HFF-Myc (cell line): ENCODE measurements at regions not wholly inside any gene's neighbourhood (a gene's known extent, or its start where the extent isn't known, plus 50 kb on each side); places are given as distances from the start of the nearest gene placed in this dataset.
A peak's percentile ranks its signal among the peaks of the same experiment; 100 is the strongest.

Experiments
- DNase-seq: peaks from one replicate; pipeline ENCODE4 v3.0.0-alpha.2; 2011; ENCODE audit warnings: low read depth; ENCODE audit errors: extremely low read depth
- H3K4me3 ChIP-seq: replicated peaks from 2 replicates; pipeline ENCODE4 v1.5.1; 2011; ENCODE audit warnings: low read depth, mild to moderate bottlenecking, control low read depth, low read length
- TF ChIP-seq, protein P1 (sequence below): IDR thresholded peaks from 2 replicates; pipeline ENCODE4 v1.5.1; 2012; ENCODE audit warnings: mild to moderate bottlenecking, low read depth, low read length, control low read depth; ENCODE audit errors: missing control alignments

DNA sequence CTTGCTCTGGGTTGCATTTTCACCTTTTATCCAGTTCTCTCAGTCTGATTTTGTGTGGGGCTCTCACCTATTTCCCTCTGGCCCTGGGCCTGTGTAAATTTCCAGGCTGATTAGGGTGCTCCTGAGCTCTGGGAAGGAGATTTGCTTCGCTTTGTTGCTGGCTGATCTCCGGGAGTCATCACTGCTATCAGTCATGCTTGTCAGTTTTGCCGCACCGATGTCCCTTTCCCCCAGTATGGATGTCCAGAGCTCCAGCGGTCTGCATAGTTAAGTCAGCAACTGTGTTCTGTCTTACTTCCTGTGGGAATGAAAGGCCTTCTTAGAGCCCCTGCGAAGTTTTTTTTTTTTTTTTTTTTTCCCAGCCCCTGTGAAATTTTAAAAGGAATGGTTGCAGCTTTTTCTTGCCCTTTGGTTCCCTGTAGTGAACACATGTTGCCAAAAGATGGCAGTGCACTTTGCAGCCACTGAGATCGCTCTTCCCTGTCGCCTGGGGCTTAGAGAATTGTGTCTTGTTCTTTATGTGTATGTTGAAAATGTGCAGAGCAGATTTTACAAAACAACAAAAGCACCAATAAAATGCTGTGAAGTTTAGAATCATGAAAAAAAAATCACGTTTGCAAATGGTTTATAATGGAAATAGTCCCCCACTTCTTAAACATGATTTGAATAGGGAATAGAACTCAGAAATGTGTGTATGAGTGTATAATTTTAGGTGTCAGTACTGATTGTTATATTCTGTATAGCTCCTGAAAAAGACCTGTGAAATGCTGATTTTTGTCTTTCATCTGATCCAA is 109.1 kb upstream of the SLC4A4 start:
- TF ChIP-seq, protein P1, sequence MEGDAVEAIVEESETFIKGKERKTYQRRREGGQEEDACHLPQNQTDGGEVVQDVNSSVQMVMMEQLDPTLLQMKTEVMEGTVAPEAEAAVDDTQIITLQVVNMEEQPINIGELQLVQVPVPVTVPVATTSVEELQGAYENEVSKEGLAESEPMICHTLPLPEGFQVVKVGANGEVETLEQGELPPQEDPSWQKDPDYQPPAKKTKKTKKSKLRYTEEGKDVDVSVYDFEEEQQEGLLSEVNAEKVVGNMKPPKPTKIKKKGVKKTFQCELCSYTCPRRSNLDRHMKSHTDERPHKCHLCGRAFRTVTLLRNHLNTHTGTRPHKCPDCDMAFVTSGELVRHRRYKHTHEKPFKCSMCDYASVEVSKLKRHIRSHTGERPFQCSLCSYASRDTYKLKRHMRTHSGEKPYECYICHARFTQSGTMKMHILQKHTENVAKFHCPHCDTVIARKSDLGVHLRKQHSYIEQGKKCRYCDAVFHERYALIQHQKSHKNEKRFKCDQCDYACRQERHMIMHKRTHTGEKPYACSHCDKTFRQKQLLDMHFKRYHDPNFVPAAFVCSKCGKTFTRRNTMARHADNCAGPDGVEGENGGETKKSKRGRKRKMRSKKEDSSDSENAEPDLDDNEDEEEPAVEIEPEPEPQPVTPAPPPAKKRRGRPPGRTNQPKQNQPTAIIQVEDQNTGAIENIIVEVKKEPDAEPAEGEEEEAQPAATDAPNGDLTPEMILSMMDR = peak; percentile 61
- DNase-seq = no peak
- no peak overlapping the region for H3K4me3 ChIP-seq

DNA sequence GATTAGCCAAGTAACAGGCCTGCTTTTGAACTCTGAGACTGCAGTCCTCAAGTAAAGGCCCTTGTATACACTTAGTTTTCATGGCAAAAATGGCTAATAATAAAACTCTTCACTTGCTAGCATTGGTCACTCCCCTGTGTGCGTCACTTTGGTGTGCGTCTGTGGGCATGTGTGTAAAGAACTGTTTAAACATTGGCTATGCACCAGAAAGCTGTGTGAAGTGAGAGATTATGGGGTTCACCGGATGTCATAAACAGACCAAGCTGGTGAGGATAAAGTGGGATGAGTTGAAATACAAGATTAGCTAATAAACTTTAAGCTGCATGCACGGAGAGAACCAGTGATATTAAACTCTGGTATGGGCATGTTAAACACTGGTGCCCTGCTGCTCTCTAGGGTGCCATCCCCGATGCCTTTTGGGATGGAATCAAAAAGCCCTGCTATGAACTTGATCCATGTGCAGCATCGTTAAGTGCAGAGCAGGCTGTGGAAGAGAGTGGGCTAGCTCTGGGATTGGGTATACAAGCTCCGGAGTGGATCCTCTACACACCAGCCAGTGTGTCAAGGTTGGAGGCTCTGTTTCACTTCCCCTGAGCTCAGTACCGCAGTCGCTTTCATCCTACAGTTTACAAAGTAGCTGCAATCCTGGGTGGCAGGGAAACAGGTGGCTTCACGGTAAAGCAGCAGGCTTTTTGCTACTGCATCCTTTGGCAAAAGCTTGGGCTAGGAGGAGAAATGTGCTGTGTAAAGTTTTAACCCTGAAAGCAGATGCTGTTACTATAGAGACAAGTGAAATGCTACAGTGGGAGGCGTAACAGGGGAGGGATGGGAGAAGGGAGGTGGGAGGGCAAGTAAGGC is 108.3 kb upstream of the SLC4A4 start:
- no peak for DNase-seq
- no peak overlapping the region for H3K4me3 ChIP-seq
- TF ChIP-seq, protein P1 = no peak

DNA sequence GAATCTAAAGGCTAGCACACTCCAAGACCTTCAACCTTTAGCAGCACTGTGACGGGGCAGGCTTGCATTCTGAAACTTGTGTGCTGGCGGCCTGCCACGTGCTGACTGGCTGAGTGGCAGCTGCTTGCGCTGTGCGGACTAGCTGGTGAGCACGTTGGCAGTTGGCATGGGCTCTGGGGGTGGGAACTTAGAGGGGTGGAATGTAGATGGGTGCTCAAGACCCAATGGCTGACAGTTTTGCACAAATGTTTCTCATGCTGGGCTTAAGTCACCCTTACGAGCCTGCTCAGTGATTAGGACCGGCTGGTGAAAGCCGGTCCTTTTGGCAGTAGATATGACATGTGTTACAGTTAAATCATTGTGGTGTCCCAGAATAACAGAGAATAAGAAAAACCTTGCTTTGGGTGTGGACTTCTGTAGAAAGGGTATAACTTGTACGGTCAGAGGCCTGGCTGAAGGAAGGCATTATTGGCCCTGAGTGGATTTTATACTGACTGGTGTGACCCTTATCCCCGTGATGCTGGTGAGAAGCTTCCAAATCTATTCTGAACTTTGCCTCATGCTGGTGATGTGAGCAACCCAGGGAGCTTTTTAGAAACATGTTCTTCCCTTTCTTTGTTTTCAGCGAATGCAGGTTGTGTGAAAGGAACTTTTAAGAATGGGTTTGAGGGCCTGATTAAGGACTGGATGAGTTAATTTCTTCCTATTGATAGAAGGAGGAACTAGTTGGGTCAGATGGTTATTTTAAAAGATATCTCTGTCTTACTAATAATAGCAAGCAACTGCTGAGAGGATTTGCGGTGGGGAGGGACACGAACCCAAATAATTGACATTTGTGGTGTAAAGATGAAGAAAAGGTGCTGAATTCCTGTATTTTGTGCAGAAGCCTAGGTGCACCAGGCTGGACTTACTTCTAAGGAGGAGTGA is 107.4 kb upstream of the SLC4A4 start:
- TF ChIP-seq, protein P1 = no peak
- DNase-seq = no peak

DNA sequence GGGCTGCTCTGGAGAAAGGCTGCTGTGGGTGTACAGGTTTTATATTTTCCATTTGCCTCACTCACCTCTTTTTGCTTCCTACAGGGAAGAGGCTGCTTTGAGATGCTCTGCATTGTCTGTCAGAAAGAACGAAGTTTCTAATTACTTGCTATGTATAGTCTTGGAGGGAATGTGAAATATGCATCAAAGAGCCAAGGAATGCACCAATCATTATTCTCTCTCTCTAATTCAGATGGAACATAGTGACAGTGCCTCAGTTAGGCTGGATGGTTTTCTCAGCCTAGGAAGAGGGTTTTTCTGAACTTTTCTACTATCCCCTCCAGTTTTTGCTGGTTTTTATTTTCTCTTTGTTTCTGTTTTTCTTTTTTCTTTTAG is 106.8 kb upstream of the SLC4A4 start:
- TF ChIP-seq, protein P1 = no peak
- no peak for DNase-seq
- H3K4me3 ChIP-seq = no peak overlapping the region

More for the DNA sequence above, 107.4 kb upstream of the SLC4A4 start:
- no peak overlapping the region for H3K4me3 ChIP-seq

DNA sequence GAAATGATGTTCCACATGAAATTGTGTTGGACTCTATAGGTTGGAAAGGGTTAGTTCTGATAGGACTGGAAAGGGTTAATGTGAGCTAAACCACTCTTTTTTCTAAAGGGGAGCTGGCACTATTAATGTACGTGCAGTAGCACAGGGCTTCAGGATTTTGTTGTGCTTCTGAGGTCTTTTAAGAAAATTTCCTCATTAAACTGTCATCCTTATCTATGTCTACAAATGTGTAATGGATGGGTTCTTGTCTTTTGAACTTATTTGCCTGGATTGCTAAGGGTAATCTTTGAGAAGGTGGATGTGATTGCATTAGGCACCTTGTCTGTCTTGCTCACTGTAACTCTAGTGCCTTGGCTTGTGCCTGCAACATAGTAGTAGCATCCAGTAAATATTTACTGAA is 106.0 kb upstream of the SLC4A4 start:
- no peak overlapping the region for H3K4me3 ChIP-seq
- TF ChIP-seq, protein P1 = no peak
- DNase-seq = no peak
